ENCODE measurements at regions not wholly inside any gene's neighbourhood (a gene's known extent, or its start where the extent isn't known, plus 50 kb on each side); places are given as distances from the start of the nearest gene placed in this dataset.

DNA sequence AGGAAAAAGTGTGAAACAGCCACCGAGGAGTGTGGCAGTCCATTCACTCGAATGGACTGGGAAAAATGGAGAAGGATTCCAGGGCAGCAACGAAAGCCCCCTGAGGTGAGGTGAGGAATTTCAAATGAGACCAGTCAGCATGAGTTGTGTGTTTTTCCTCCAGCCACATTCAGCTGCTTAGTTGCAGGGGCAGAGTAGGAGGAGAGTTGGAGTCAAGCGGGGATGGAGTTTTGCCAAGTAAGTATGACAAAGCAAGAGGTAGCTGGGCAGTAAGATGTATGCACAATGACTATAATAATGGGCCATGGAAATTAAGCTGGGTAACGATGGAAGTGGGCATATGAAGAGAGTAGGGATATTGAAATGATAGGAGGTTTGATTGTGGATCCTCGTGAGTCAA, 64.4 kb downstream of the CCDC54 start:
- 73% methylated on average over 6 of the region's 6 CpGs for WGBS
- no peak for ATAC-seq

DNA sequence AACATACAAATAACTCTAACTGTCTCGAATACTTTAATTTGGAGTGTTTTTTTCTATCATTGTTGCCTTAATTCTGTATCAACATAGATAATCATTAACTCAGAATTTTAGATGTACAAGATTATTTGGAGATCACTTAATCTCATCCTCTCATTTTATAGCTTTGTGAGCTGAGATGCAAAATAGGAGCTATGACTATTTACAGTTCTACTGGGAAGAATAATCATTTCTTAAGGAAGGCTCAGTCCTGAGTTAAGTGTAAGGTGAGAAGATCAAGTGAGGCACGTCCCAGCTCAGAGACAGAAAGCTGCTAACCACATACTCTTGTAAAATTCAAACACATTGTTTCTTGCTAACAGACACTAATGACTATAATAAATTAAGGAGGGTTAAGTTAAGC, 66.2 kb downstream of the CCDC54 start:
- Histone ChIP-seq H3K4me1 (ENCODE audit: control insufficient read depth, insufficient read depth, low read length) (no peaks in the 10 kb centered on the region), H3K4me3 (ENCODE audit: low read length) (no peak overlapping the region), H3K27ac (ENCODE audit: low read length) (no peak overlapping the region), H3K9me3 (ENCODE audit: control insufficient read depth, low read length) (no peaks in the 10 kb centered on the region), H3K27me3 (ENCODE audit: control insufficient read depth, insufficient read depth) (no peaks in the 10 kb centered on the region)
- no peak for ATAC-seq
- 77% methylated on average over 2 of the region's 2 CpGs for WGBS
- no peak for DNase-seq
- intact Hi-C loops (cut with DNase I): no loop called here

More for the DNA sequence above, 64.4 kb downstream of the CCDC54 start:
- H3K4me1 ChIP-seq (ENCODE audit: control insufficient read depth, insufficient read depth, low read length): no peaks in the 10 kb centered on the region
- no peak overlapping the region for H3K27ac ChIP-seq (ENCODE audit: low read length)
- intact Hi-C loops (cut with DNase I): no loop called here
- no peak overlapping the region for H3K4me3 ChIP-seq (ENCODE audit: low read length)
- no peaks in the 10 kb centered on the region for H3K9me3 ChIP-seq (ENCODE audit: control insufficient read depth, low read length)
- DNase-seq: no peak
- H3K27me3 ChIP-seq (ENCODE audit: control insufficient read depth, insufficient read depth): no peaks in the 10 kb centered on the region

DNA sequence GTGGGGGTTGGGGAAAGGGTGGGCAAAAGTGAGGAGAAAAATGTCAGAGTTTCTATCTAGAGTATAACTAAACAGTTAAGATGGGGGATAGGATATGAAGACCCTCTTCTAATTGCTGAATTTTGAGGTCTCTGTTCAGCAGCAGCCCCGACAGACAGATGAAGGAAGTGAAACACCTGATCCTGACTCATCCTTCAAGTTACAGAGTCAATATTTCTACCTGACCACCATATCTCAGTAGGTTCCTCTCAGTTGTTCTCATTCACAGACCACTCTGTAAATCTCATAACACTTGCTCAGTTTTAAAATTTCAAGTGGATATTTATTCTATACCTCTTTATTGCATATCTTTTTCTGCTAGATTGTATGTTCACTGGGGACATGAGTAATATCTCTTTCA, 69.5 kb downstream of the CCDC54 start:
- no peaks in the 10 kb centered on the region for H3K4me1 ChIP-seq (ENCODE audit: control insufficient read depth, insufficient read depth, low read length)
- ATAC-seq (no peak), DNase-seq (no peak)
- H3K27me3 ChIP-seq (ENCODE audit: control insufficient read depth, insufficient read depth): no peaks in the 10 kb centered on the region
- WGBS: 70% methylated on average over 1 of the region's 1 CpG
- intact Hi-C loops (cut with DNase I): no loop called here
- H3K4me3 ChIP-seq (ENCODE audit: low read length): no peak overlapping the region
- no peaks in the 10 kb centered on the region for H3K9me3 ChIP-seq (ENCODE audit: control insufficient read depth, low read length)
- no peak overlapping the region for H3K27ac ChIP-seq (ENCODE audit: low read length)

DNA sequence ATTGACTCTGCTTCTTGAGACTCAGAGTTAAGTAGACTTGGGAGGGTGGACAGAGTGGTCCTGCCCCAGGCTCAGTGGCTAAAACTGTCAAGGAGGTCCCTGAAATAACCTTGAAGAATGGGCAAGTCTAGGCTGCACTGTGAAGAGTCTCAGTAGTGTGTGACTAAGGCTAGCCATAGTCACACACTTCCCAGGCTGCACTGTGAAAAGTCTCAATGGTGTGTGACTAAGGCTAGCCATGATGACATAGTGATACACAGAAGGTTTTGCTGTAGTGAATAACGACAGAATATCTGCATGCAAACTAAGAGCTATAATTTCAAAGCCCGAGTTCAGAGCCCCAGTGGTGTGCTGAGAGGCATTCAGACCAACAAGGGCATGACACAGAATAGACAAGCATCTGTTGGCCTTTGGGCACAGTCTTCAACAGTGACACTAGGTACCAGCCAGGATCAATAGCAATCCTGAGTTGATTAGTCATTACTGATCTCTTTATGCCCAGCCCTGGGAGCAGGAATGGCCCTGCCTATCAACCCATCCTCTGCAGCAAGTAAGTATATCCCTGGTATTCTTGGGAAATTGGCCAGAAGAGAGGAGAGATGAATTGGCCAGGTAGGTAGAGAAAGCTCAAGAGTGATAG, 72.4 kb upstream of the BBX start:
- no peaks in the 10 kb centered on the region for H3K9me3 ChIP-seq (ENCODE audit: control insufficient read depth, low read length)
- ATAC-seq: no peak
- WGBS: 76% methylated on average over 2 of the region's 2 CpGs
- intact Hi-C loops (cut with DNase I): no loop called here
- DNase-seq: no peak
- no peaks in the 10 kb centered on the region for H3K4me1 ChIP-seq (ENCODE audit: control insufficient read depth, insufficient read depth, low read length)
- no peaks in the 10 kb centered on the region for H3K27me3 ChIP-seq (ENCODE audit: control insufficient read depth, insufficient read depth)
- no peak overlapping the region for H3K4me3 ChIP-seq (ENCODE audit: low read length)
- H3K27ac ChIP-seq (ENCODE audit: low read length): no peak overlapping the region

GRCh38 chr3:107452436-107452835, 70.3 kb upstream of the BBX start:
- Histone ChIP-seq H3K27me3 (ENCODE audit: control insufficient read depth, insufficient read depth) (no peaks in the 10 kb centered on the region), H3K4me3 (ENCODE audit: low read length) (no peak overlapping the region), H3K9me3 (ENCODE audit: control insufficient read depth, low read length) (no peaks in the 10 kb centered on the region), H3K27ac (ENCODE audit: low read length) (no peak overlapping the region), H3K4me1 (ENCODE audit: control insufficient read depth, insufficient read depth, low read length) (no peaks in the 10 kb centered on the region)
- no peak for DNase-seq
- intact Hi-C loops (cut with DNase I): no loop called here
- WGBS: 87% methylated on average over 2 of the region's 2 CpGs
- ATAC-seq: no peak

DNA sequence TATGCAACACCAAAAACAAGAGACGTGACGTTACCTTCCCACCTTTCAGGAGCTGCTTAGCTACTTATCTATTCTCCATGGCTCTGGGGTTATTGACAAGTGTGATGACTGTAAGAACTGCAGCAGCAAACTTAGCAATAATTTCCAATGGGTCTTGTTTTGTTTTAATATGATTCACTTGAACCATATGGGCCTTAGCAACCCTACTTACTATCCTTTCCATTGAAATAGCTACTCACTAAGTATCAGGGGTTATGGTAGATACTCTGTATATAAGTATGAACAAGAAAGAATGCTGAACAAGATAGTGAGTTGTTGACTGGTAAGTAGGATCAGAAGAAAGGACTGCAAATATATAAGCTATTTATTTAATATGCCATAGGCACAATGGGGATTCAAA, 69.3 kb upstream of the BBX start:
- Histone ChIP-seq H3K9me3 (ENCODE audit: control insufficient read depth, low read length) (no peaks in the 10 kb centered on the region), H3K27me3 (ENCODE audit: control insufficient read depth, insufficient read depth) (no peaks in the 10 kb centered on the region), H3K4me1 (ENCODE audit: control insufficient read depth, insufficient read depth, low read length) (no peaks in the 10 kb centered on the region), H3K4me3 (ENCODE audit: low read length) (no peak overlapping the region), H3K27ac (ENCODE audit: low read length) (no peak overlapping the region)
- DNase-seq: no peak
- intact Hi-C loops (cut with DNase I): no loop called here
- WGBS: 93% methylated on average over 2 of the region's 2 CpGs
- no peak for ATAC-seq

DNA sequence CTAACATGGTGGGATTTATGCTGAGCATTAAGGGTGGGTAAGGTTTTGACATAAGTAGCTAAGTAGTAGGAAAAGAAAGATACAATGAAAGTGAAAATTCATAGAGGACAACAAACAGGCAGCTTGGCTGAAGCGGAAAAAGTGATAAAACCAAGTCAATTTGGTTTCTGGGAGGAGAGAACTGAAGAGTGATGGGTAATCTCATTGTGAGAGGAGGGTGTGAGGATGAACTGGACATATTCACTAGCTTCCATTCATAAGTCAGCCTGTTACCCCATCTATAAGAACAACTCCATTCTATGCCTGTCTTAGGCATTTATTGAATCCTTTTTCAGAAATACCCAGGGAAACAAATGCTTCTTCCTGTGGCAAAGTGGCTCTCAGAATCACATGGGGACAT, 67.1 kb upstream of the BBX start:
- intact Hi-C loops (cut with DNase I): no loop called here

DNA sequence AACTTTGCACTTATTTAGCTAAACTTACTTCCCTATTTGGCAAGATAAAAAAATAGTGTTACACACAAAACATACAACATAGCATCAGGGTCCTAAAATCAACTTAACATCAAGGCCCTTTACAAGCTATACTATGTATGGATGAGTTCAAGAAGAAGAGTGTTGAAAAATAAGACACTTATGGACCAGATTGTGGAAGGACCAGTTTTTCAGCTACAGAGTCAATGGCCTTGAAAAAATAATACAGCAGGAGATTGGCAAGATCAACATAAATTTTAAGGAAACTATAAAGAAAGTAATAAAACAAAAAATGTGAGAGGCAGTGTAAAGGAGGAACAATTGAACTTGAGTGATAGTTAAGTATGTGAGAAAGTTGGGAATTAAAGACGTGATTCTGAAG, 66.3 kb upstream of the BBX start:
- Histone ChIP-seq H3K9me3 (ENCODE audit: control insufficient read depth, low read length) (no peaks in the 10 kb centered on the region), H3K27me3 (ENCODE audit: control insufficient read depth, insufficient read depth) (no peaks in the 10 kb centered on the region), H3K4me3 (ENCODE audit: low read length) (no peak overlapping the region), H3K4me1 (ENCODE audit: control insufficient read depth, insufficient read depth, low read length) (no peaks in the 10 kb centered on the region), H3K27ac (ENCODE audit: low read length) (no peak overlapping the region)
- intact Hi-C loops (cut with DNase I): no loop called here
- WGBS: 78% methylated on average over 1 of the region's 1 CpG
- no peak for ATAC-seq
- no peak for DNase-seq

More for the DNA sequence above, 67.1 kb upstream of the BBX start:
- H3K27ac ChIP-seq (ENCODE audit: low read length): no peak overlapping the region
- 74% methylated on average over 1 of the region's 1 CpG for WGBS
- no peak overlapping the region for H3K4me3 ChIP-seq (ENCODE audit: low read length)
- no peaks in the 10 kb centered on the region for H3K27me3 ChIP-seq (ENCODE audit: control insufficient read depth, insufficient read depth)
- DNase-seq: no peak
- H3K9me3 ChIP-seq (ENCODE audit: control insufficient read depth, low read length): no peaks in the 10 kb centered on the region
- ATAC-seq: no peak
- H3K4me1 ChIP-seq (ENCODE audit: control insufficient read depth, insufficient read depth, low read length): no peaks in the 10 kb centered on the region

- DNase-seq (peak in 1 of 3 donors; percentile 31), ATAC-seq (no peak)
- Histone ChIP-seq H3K9me3 (ENCODE audit: control insufficient read depth, low read length) (no peaks in the 10 kb centered on the region), H3K27me3 (ENCODE audit: control insufficient read depth, insufficient read depth) (no peaks in the 10 kb centered on the region), H3K27ac (ENCODE audit: low read length) (no peak overlapping the region), H3K4me1 (ENCODE audit: control insufficient read depth, insufficient read depth, low read length) (no peaks in the 10 kb centered on the region), H3K4me3 (ENCODE audit: low read length) (no peak overlapping the region)
- intact Hi-C loops (cut with DNase I): no loop called here
Measured at GRCh38 chr3:107458871-107459270, 63.9 kb upstream of the BBX start.

DNA sequence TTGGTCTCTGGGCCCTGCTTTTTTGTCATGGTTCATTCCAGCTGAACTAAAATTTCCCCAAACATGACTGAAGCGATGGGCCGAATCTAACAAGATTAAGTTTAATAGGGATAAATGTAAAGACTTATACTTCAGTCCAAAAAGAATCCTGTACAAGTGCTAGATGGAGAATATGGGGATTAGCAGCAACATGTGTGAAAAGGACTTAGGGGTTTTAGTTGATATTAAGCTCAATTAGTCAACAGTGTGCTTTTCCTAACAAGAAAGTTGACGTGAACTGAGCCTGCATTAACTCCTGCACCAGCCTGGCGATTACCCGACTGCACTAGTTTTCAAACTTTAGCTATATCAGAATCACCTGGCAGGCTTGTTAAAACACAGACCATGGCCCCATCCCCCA, 61.0 kb upstream of the BBX start:
- no peak overlapping the region for H3K27ac ChIP-seq (ENCODE audit: low read length)
- H3K9me3 ChIP-seq (ENCODE audit: control insufficient read depth, low read length): no peaks in the 10 kb centered on the region
- no peak overlapping the region for H3K4me3 ChIP-seq (ENCODE audit: low read length)
- 96% methylated on average over 5 of the region's 5 CpGs for WGBS
- intact Hi-C loops (cut with DNase I): no loop called here
- DNase-seq (no peak), ATAC-seq (no peak)
- H3K4me1 ChIP-seq (ENCODE audit: control insufficient read depth, insufficient read depth, low read length): no peaks in the 10 kb centered on the region
- no peaks in the 10 kb centered on the region for H3K27me3 ChIP-seq (ENCODE audit: control insufficient read depth, insufficient read depth)

- DNase-seq: no peak
- 47% methylated on average over 2 of the region's 2 CpGs for WGBS
- Histone ChIP-seq H3K4me3 (ENCODE audit: low read length) (no peak overlapping the region), H3K4me1 (ENCODE audit: control insufficient read depth, insufficient read depth, low read length) (no peaks in the 10 kb centered on the region), H3K9me3 (ENCODE audit: control insufficient read depth, low read length) (no peaks in the 10 kb centered on the region), H3K27me3 (ENCODE audit: control insufficient read depth, insufficient read depth) (no peaks in the 10 kb centered on the region), H3K27ac (ENCODE audit: low read length) (no peak overlapping the region)
- ATAC-seq: no peak
- intact Hi-C loops (cut with DNase I): no loop called here
Measured at GRCh38 chr3:107464037-107464436, 58.7 kb upstream of the BBX start.

DNA sequence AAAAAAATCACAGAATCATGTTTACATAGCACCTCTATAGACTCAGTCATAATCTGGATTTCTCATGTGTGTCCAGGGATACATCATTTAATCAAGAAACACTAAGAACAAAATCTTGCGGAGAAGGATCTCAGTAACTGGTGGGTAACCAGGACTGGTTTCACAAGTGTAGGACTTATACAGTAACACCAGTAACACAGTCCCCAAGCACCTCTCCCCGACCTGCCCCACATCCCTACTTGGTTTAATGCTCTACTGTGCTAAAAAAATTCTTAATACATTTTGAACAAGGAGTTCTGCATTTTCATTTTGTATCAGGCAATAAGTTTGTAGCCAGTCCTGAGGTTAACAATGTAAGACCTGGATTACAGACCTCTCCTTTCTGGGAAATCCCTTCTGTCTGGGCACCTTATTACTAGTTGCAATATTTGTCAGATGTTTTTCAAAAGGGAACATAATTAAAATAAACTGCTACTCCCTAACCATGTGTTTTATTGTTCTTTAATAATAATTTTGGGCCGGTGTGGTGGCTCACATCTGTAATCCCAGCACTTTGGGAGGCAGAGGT, 57.6 kb upstream of the BBX start:
- Histone ChIP-seq H3K27ac (ENCODE audit: low read length) (no peak overlapping the region), H3K4me3 (ENCODE audit: low read length) (no peak overlapping the region), H3K27me3 (ENCODE audit: control insufficient read depth, insufficient read depth) (no peaks in the 10 kb centered on the region), H3K9me3 (ENCODE audit: control insufficient read depth, low read length) (no peaks in the 10 kb centered on the region), H3K4me1 (ENCODE audit: control insufficient read depth, insufficient read depth, low read length) (no peaks in the 10 kb centered on the region)
- ATAC-seq (no peak), DNase-seq (no peak)
- intact Hi-C loops (cut with DNase I): no loop called here
- WGBS: 92% methylated on average over 3 of the region's 3 CpGs

Data from right cardiac atrium (tissue), 5 donors.